HG03571 (cell line): ENCODE measurements at regions not wholly inside any gene's neighbourhood (a gene's known extent, or its start where the extent isn't known, plus 50 kb on each side); places are given as distances from the start of the nearest gene placed in this dataset.
"Not testable (repeated sequence)": the region's sequence is repeated elsewhere in the genome, so short reads cannot be mapped to it uniquely, and the experiment has no call there.

Source experiments
- ATAC-seq: cut with Tn5 transposase; IDR thresholded peaks from one replicate; pipeline ENCODE4 v1.9.1; 2021; ENCODE audit not compliant: unreplicated experiment

DNA sequence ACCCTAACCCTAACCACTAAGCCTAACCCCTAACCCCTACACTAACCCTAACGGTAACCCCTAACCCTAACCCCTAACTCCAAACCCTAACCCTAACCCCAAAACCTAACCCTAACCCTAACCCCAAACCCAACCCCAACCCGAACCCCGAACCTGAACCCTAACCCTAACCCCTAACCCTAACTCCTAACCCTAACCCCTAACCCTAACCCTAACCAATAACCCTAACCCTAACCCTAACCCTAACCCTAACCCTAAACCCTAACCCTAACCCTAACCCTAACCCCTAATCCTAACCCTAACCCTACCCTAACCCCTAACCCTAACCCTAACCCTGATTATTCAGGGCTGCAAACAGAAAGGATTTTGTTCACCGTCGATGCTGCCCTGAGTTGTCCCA, 144.6 kb upstream of the DUSP22 start:
- not testable (repeated sequence) for ATAC-seq

GRCh38 chr6:148051-148984, 144.0 kb upstream of the DUSP22 start:
- ATAC-seq = peak; percentile 94

GRCh38 chr6:150147-150546, 142.1 kb upstream of the DUSP22 start:
- ATAC-seq = not testable (repeated sequence)

DNA sequence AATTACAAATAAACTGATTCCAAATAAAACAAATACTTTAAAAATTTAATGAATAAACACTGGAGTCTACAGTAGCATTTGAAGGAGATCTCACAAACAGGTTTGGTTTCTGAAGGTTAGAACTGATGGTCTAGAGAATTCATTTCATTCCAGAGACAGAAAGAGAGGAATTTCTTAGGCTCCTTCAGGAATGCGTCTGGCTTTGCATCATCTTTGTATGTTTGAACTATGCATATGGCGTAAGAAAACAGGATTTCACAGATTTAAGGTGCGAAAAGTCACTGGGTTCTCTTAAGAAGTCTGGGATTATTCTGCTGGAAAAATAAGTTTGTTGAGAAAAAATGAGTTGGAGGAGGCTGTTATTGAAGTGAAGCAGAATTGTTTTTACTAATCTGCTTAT, 139.9 kb upstream of the DUSP22 start:
- ATAC-seq = not testable (repeated sequence)

GRCh38 chr6:153026-153425, 139.3 kb upstream of the DUSP22 start:
- not testable (repeated sequence) for ATAC-seq

GRCh38 chr6:153867-154266, 138.4 kb upstream of the DUSP22 start:
- ATAC-seq = not testable (repeated sequence)

DNA sequence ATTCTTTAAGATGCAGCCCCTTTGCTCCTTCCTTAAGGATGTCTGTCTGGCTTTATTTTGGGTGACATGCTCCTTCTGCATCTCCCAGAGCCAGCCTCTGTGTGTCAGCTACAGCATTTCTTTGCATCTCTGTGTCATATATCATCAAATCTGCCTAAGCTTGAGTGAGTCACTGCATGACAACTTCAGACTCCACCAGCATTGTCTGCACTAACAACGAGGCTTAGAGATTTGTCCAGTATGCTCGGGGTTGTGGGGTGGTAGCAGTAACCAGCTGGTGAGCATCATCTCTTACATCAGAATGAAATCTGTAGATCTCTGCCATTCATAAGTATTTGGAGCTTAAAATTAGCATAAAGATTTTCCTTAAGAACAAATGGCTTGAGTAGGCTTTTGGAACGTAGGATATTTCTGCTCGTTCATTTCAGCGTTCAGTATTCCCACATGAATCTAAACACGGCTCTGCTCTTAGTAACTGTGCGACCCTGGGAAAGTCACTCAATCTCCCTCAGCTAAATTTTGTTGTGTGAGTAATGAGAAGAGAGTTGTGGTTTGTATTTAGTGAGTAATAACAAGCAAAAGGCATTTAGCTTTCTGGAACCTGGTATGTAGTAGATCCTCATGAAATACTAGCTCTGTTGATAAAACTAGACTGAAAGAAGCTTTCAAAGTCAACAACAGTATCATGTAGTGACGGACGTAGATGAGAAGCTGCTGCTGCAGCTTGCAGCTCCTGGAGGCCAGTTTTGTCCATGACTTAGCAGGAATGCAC, 137.8 kb upstream of the DUSP22 start:
- ATAC-seq = not testable (repeated sequence)

- no peak for ATAC-seq
Measured at GRCh38 chr6:156010-156409, 136.3 kb upstream of the DUSP22 start.

DNA sequence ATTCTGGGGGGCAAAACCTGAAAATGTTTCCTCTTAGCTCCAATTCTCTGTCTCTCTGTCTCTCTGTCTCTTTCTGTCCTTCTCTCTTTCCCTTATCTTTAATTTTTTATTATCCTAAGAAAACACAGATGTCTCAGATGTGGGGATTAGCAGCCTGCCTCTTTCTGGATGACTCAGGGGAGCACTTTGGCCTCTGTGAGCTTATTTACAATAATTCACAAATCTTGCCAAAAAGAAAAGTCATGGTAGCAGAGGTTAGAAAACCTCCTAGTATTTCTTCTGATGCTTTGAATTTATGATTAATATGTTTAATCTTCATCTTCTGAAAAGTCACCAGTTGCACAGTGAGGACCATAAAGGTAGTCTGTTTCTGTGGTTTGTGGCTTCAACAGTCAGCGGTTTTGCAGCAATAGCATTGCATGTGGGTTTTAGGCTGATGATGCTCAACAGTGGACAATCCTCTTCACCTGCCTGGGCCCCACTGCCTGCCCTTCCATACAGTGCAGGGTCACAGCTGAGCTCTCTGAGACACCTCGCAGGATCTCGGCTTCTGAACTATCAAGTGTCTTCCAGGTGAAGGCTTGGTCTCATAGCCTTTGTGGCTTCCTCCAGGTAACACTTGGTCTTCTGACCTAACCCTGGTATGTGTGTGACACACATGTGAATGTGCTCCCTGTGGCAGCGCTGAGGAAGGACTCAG, 135.7 kb upstream of the DUSP22 start:
- not testable (repeated sequence) for ATAC-seq

- ATAC-seq = not testable (repeated sequence)
Measured at GRCh38 chr6:157176-157575, 135.1 kb upstream of the DUSP22 start.

GRCh38 chr6:161657-162056, 130.6 kb upstream of the DUSP22 start:
- ATAC-seq = not testable (repeated sequence)

DNA sequence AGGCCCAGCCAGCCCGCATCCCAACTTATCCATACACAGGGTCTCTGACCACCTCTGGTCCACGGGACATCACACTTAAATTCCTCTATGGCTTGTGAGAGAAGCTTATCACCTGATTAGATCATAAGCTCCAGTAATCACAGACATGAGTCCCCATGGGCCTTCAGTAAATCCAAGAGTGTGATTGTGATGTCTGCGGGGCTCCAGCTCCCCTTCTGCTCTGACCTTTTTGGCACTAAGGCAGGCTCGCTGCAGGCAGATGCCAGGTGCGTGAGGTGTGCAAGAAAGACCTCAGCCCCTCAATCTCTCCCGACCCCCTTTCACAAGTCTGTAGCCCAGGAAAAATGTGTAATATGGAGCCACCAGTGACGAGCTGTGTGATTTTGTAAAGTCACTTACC, 127.6 kb upstream of the DUSP22 start:
- no peak for ATAC-seq

DNA sequence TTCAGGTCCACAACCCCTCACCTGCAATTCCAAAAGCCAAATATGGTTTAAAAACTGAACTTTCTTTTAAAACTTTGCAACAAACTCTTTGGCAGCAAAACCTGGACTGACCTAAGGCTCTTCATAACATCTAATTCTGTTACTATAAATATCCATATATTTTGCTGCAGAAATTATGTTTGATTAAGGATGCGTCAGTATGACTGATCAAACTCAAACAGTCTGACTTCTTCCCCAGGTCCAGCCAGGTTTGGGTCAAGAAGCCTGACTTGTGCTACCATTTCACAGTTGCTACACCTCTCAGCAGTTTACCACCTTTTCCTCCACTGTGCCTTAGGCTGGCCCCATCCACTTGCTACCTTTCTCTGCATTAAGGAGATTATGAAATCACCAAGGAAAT, 127.0 kb upstream of the DUSP22 start:
- ATAC-seq = no peak

DNA sequence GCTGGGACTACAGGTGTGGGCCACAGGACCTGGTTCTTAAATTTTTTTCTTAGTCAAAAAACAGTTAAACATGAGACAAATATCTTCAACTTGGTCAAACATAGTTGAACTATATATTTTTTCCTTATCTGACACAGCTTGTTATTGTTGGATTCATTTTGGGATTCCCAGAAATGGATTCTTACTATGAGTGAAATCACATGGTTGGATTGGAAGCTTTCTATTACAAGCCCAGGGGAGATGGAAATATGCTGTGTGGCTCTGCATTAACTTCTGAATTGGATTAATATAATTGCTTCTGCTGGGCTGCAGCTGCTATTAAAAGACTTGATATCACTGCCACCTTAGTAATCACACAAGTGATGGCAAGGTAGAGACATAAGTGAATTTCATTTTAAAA, 126.4 kb upstream of the DUSP22 start:
- no peak for ATAC-seq

GRCh38 chr6:168865-169455, 123.3 kb upstream of the DUSP22 start:
- no peak for ATAC-seq

- ATAC-seq = no peak
Measured at GRCh38 chr6:174036-174435, 118.3 kb upstream of the DUSP22 start.

DNA sequence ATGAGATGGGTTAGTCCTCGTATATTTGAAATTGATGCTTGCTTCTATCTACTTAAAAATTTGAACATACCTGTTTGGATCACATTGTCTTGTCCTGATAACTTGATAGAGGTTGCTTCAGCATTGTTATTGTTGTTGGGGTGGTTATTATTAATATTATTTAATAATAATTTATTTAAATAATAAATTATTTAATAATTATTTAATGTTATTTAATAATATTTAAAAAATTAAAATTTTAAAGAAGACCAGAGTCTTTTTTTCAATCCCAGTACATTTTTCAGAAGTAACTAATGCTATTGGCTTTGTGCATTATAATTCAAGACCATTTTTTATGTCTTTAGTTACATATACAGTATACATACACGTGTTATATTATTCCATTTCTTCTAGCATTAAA, 116.6 kb upstream of the DUSP22 start:
- ATAC-seq = no peak

DNA sequence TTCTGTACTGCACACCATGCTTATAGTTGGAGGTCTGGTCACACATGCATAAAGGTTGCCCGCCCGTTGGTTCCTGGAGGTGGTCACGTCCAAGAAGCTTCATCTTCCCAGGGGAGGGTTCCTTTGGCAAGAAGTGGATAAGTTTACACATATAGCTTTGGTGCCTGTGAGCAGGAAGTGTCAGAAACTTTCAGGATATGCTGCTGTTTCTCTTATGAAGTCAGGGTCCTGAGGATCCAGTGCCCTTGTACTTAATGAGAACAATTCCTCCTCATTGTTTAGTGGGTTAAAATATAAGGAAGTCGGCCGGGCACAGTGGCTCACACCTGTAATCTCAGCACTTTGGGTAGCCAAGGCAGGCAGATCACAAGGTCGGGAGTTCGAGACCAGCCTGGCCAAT, 115.5 kb upstream of the DUSP22 start:
- no peak for ATAC-seq

GRCh38 chr6:178119-178518, 114.2 kb upstream of the DUSP22 start:
- no peak for ATAC-seq

DNA sequence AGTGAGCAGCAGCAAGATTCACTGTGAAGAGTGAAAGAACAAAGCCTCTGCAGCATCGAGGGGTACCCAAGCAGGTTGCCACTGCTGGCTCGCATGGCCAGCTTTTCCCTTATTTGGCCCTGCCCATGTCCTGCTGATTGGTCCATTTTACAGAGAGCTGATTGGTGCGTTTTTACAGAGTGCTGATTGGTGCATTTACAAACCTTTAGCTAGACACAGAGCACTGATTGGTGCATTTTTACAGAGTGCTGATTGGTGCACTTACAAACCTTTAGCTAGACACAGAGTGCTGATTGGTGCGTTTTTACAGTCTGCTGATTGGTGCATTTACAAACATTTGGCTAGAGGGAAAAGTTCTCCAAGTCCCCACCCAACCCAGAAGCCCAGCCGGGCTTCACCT, 113.4 kb upstream of the DUSP22 start:
- ATAC-seq = not testable (repeated sequence)

GRCh38 chr6:179340-179950, 112.8 kb upstream of the DUSP22 start:
- no peak for ATAC-seq
